ENCODE measurements at regions not wholly inside any gene's neighbourhood (a gene's known extent, or its start where the extent isn't known, plus 50 kb on each side); places are given as distances from the start of the nearest gene placed in this dataset.

DNA sequence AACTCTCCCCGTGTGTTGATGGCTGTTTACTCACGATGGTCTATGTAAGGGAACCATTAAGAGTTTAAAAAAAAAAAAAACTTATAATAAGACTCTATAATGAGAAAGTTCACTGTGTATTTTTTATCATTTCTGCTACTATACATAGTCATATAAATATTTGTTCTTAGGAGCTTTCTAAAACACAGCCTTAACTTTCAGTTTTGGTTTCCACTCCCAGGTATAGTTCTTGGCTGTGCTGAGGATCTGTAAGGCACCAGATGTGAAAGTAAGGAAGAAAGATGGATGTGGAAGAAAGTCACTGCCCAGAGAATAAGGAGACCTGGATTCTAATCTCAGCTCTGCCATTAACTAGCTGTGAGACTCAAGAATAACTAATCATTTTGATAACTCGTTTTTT, 101.9 kb upstream of the THBS1 start:
- POLR2A ChIA-PET: interaction anchor here (0.6 kb wide), 2 partner anchors 17 to 1526 kb away, joined by 3 read pairs; no protein-coding TSS in a partner anchor

DNA sequence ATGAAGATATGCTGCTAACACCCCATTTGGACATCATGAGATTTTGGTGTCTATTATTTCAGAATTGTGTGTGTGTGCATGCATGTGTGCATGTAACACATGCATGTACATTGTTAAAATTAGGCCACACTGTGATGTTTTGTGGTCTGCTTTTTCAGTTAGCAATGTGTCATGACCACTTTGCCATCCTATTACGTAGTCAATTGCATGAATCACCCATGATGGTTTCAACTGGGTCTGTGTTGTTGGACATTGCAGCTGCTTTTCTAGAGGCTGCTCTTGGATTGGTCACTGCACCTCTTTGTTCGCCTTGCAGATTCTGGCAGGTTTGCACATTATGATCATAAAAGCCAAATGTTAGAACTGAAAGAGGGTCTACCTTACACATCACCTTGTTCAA, 101.0 kb upstream of the THBS1 start:
- no peak for DNase-seq
- Histone ChIP-seq H3K4me3 (ENCODE audit: control insufficient read depth in 1 of 7, extremely low read depth in 1 of 7, insufficient read depth in 4 of 7, low read depth in 2 of 7, low read length in 6 of 7) (no peak overlapping the region), H3K4me1 (ENCODE audit: control extremely low read depth in 1 of 4, control insufficient read depth in 4 of 4, insufficient read depth in 4 of 4, low read length in 3 of 4) (no peaks in the 10 kb centered on the region), H3K36me3 (ENCODE audit: control insufficient read depth in 4 of 4, insufficient read depth in 4 of 4, low read length in 3 of 4) (no peaks in the 10 kb centered on the region), H3K27me3 (replicated peaks in 2 of 5; ENCODE audit: control insufficient read depth in 4 of 5, insufficient read depth in 5 of 5, low read length in 4 of 5) (no peaks in the 10 kb centered on the region), H3K9me3 (ENCODE audit: control extremely low read depth in 1 of 5, control insufficient read depth in 4 of 5, insufficient read depth in 2 of 5, low read depth in 1 of 5, low read length in 4 of 5) (no peaks in the 10 kb centered on the region), H3K27ac (ENCODE audit: insufficient read depth in 1 of 2, low read depth in 1 of 2, low read length in 2 of 2, poor library complexity in 1 of 2, severe bottlenecking in 2 of 2) (no peak overlapping the region)
- POLR2A ChIA-PET: no interaction called here
- WGBS (ENCODE audit: insufficient coverage): 100% methylated on average over 2 of the region's 2 CpGs
- CTCF ChIA-PET: no interaction called here

More for the DNA sequence above, 101.9 kb upstream of the THBS1 start:
- H3K27me3 ChIP-seq (replicated peaks in 2 of 5; ENCODE audit: control insufficient read depth in 4 of 5, insufficient read depth in 5 of 5, low read length in 4 of 5): no peaks in the 10 kb centered on the region
- 100% methylated on average over 1 of the region's 3 CpGs for WGBS (ENCODE audit: insufficient coverage)
- H3K4me3 ChIP-seq (ENCODE audit: control insufficient read depth in 1 of 7, extremely low read depth in 1 of 7, insufficient read depth in 4 of 7, low read depth in 2 of 7, low read length in 6 of 7): no peak overlapping the region
- CTCF ChIA-PET: interaction anchor here (1.4 kb wide), 1 partner anchor 101 kb away, joined by 3 read pairs; no protein-coding TSS in a partner anchor
- peak in 2 of 3 donors; percentile 16 to 39 for DNase-seq
- peaks cover 0 to 4% (median 0%) of the 10 kb centered on the region in 4 experiments for H3K4me1 ChIP-seq (ENCODE audit: control extremely low read depth in 1 of 4, control insufficient read depth in 4 of 4, insufficient read depth in 4 of 4, low read length in 3 of 4)
- H3K27ac ChIP-seq (ENCODE audit: insufficient read depth in 1 of 2, low read depth in 1 of 2, low read length in 2 of 2, poor library complexity in 1 of 2, severe bottlenecking in 2 of 2): no peak overlapping the region
- H3K9me3 ChIP-seq (ENCODE audit: control extremely low read depth in 1 of 5, control insufficient read depth in 4 of 5, insufficient read depth in 2 of 5, low read depth in 1 of 5, low read length in 4 of 5): no peaks in the 10 kb centered on the region
- no peaks in the 10 kb centered on the region for H3K36me3 ChIP-seq (ENCODE audit: control insufficient read depth in 4 of 4, insufficient read depth in 4 of 4, low read length in 3 of 4)

DNA sequence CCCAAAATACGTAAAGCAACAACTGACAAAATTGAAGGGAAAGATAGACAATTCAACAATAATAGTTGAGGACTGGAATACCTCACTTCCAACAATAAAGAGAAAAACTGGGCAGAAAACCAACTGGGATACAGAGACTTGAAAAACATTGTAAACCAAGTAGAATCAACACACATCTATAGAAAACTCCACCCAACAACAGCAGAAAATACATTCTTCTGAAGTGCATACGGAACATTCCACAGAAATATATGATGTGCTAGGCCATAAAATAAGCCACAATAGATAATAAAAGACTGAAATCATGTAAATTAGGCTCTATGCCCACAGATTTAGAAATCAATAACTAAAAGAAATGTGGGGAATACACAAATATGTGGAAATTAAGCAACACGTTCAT, 98.4 kb upstream of the THBS1 start:
- H3K27ac ChIP-seq (ENCODE audit: insufficient read depth in 1 of 2, low read depth in 1 of 2, low read length in 2 of 2, poor library complexity in 1 of 2, severe bottlenecking in 2 of 2): no peak overlapping the region
- no peak overlapping the region for H3K4me3 ChIP-seq (ENCODE audit: control insufficient read depth in 1 of 7, extremely low read depth in 1 of 7, insufficient read depth in 4 of 7, low read depth in 2 of 7, low read length in 6 of 7)
- no peak for DNase-seq
- ChIA-PET CTCF (no interaction called here), POLR2A (no interaction called here)
- H3K27me3 ChIP-seq (replicated peaks in 2 of 5; ENCODE audit: control insufficient read depth in 4 of 5, insufficient read depth in 5 of 5, low read length in 4 of 5): no peaks in the 10 kb centered on the region
- WGBS (ENCODE audit: insufficient coverage): no CpG with 5 or more reads among the region's 3 CpGs
- H3K9me3 ChIP-seq (ENCODE audit: control extremely low read depth in 1 of 5, control insufficient read depth in 4 of 5, insufficient read depth in 2 of 5, low read depth in 1 of 5, low read length in 4 of 5): no peaks in the 10 kb centered on the region
- no peaks in the 10 kb centered on the region for H3K36me3 ChIP-seq (ENCODE audit: control insufficient read depth in 4 of 4, insufficient read depth in 4 of 4, low read length in 3 of 4)
- H3K4me1 ChIP-seq (ENCODE audit: control extremely low read depth in 1 of 4, control insufficient read depth in 4 of 4, insufficient read depth in 4 of 4, low read length in 3 of 4): no peaks in the 10 kb centered on the region

DNA sequence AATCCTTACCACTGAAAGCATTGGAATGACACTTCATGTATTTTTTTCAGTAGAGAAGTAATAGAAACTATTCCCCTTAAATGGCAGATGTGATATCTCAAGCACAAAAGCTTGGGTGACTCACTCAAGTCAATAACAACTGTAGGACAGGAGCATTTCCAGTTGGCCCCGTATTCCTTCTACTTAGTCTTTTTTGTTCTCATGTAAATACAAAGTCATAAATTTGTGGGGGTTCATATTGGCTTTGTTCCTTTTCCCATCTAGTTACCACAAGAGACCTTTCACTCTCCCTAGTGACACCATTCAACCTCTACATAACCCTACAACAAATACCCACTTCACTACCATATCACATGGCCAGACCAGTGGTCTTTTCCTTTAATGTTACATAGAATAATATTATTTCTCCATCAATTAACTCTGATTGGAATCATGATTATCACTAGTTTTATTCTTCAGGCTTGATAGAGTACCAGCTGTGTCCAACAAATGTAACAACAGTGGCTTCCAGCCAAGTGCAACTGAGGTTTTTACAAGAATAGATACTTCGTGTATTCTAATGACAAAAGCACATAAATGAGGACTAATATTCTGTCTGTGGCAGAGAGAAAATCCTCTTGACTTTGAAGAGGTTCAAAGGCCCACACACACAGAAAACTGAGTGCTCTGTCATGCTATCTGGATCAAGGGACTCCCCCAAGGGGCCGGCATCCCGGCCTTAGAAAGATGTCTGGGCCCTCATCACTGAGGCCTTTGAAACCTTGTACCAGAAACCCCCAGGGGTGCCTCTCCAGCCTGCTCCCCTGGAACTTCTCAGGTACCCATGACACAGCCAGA, 94.0 kb upstream of the THBS1 start:
- WGBS (ENCODE audit: insufficient coverage): 100% methylated on average over 3 of the region's 4 CpGs
- DNase-seq: no peak
- H3K4me3 ChIP-seq (ENCODE audit: control insufficient read depth in 1 of 7, extremely low read depth in 1 of 7, insufficient read depth in 4 of 7, low read depth in 2 of 7, low read length in 6 of 7): no peak overlapping the region
- CTCF ChIA-PET: interaction anchor here (1.6 kb wide), 1 partner anchor 93 kb away, joined by 3 read pairs; no protein-coding TSS in a partner anchor
- H3K27me3 ChIP-seq (replicated peaks in 2 of 5; ENCODE audit: control insufficient read depth in 4 of 5, insufficient read depth in 5 of 5, low read length in 4 of 5): no peaks in the 10 kb centered on the region
- no peaks in the 10 kb centered on the region for H3K36me3 ChIP-seq (ENCODE audit: control insufficient read depth in 4 of 4, insufficient read depth in 4 of 4, low read length in 3 of 4)
- peaks cover 0 to 2% (median 0%) of the 10 kb centered on the region in 4 experiments for H3K4me1 ChIP-seq (ENCODE audit: control extremely low read depth in 1 of 4, control insufficient read depth in 4 of 4, insufficient read depth in 4 of 4, low read length in 3 of 4)
- no peak overlapping the region for H3K27ac ChIP-seq (ENCODE audit: insufficient read depth in 1 of 2, low read depth in 1 of 2, low read length in 2 of 2, poor library complexity in 1 of 2, severe bottlenecking in 2 of 2)
- POLR2A ChIA-PET: no interaction called here
- no peaks in the 10 kb centered on the region for H3K9me3 ChIP-seq (ENCODE audit: control extremely low read depth in 1 of 5, control insufficient read depth in 4 of 5, insufficient read depth in 2 of 5, low read depth in 1 of 5, low read length in 4 of 5)

DNA sequence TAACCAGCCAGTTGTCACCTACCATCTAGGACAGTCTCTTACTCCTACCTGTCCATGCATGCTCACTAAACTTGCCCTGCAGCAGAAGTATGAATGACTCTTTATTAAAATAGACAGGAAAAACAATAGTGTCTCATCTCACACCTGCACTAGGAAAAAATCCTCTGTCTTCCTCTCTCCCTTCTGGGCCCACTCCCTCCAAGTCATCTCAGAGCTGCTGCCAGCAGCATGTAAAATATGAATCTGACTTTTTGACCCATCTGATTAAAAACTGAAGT, 93.5 kb upstream of the THBS1 start:
- Histone ChIP-seq H3K4me1 (ENCODE audit: control extremely low read depth in 1 of 4, control insufficient read depth in 4 of 4, insufficient read depth in 4 of 4, low read length in 3 of 4) (peaks cover 0 to 2% (median 0%) of the 10 kb centered on the region in 4 experiments), H3K4me3 (ENCODE audit: control insufficient read depth in 1 of 7, extremely low read depth in 1 of 7, insufficient read depth in 4 of 7, low read depth in 2 of 7, low read length in 6 of 7) (no peak overlapping the region), H3K27ac (ENCODE audit: insufficient read depth in 1 of 2, low read depth in 1 of 2, low read length in 2 of 2, poor library complexity in 1 of 2, severe bottlenecking in 2 of 2) (no peak overlapping the region), H3K36me3 (ENCODE audit: control insufficient read depth in 4 of 4, insufficient read depth in 4 of 4, low read length in 3 of 4) (no peaks in the 10 kb centered on the region), H3K9me3 (ENCODE audit: control extremely low read depth in 1 of 5, control insufficient read depth in 4 of 5, insufficient read depth in 2 of 5, low read depth in 1 of 5, low read length in 4 of 5) (no peaks in the 10 kb centered on the region), H3K27me3 (replicated peaks in 2 of 5; ENCODE audit: control insufficient read depth in 4 of 5, insufficient read depth in 5 of 5, low read length in 4 of 5) (no peaks in the 10 kb centered on the region)
- DNase-seq: no peak
- ChIA-PET POLR2A (no interaction called here), CTCF (no interaction called here)

DNA sequence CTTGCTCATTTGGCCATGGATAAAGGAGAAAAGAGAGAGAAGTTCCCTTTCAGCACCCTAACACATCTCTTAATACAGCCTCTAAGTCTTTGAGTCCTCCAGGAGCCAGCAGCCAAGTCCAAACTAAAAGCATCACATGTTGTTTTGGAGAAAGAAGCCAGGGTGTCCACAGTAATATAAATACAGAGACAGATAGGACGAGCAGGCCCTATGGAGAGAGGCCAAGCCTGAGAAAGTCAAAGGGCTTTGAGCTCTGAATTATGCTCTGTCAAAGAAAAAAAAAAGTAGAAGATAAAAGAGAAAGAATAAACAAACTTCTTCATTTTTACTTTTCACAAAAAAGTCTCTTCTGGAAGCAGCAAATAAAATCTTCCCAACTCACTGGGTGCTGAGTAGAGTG, 92.4 kb upstream of the THBS1 start:
- ChIA-PET POLR2A (no interaction called here), CTCF (no interaction called here)
- Histone ChIP-seq H3K27me3 (replicated peaks in 2 of 5; ENCODE audit: control insufficient read depth in 4 of 5, insufficient read depth in 5 of 5, low read length in 4 of 5) (no peaks in the 10 kb centered on the region), H3K36me3 (ENCODE audit: control insufficient read depth in 4 of 4, insufficient read depth in 4 of 4, low read length in 3 of 4) (no peaks in the 10 kb centered on the region), H3K4me3 (ENCODE audit: control insufficient read depth in 1 of 7, extremely low read depth in 1 of 7, insufficient read depth in 4 of 7, low read depth in 2 of 7, low read length in 6 of 7) (no peak overlapping the region), H3K4me1 (ENCODE audit: control extremely low read depth in 1 of 4, control insufficient read depth in 4 of 4, insufficient read depth in 4 of 4, low read length in 3 of 4) (peaks cover 0 to 2% (median 0%) of the 10 kb centered on the region in 4 experiments), H3K27ac (ENCODE audit: insufficient read depth in 1 of 2, low read depth in 1 of 2, low read length in 2 of 2, poor library complexity in 1 of 2, severe bottlenecking in 2 of 2) (no peak overlapping the region), H3K9me3 (ENCODE audit: control extremely low read depth in 1 of 5, control insufficient read depth in 4 of 5, insufficient read depth in 2 of 5, low read depth in 1 of 5, low read length in 4 of 5) (no peaks in the 10 kb centered on the region)
- WGBS (ENCODE audit: insufficient coverage): no CpG with 5 or more reads among the region's 1 CpG
- no peak for DNase-seq

DNA sequence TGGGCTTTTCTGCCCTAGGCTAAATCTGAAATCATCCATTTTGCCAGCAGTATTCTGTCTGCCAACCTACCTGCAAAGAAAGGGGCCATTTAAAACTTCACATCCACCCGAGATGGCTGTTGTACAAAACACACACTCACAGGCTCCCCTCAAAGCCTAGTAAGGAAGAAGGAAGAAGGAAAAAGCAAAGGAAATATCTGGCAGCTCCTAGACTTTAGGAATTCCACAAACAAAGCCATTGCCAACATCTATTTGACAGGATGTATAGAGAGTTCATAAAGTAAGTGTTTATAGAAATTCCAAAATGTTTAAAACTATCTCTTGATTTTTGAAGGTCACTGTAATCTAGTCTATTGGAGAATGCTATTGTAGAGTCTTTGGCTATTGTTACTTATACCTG, 91.9 kb upstream of the THBS1 start:
- Histone ChIP-seq H3K4me3 (ENCODE audit: control insufficient read depth in 1 of 7, extremely low read depth in 1 of 7, insufficient read depth in 4 of 7, low read depth in 2 of 7, low read length in 6 of 7) (no peak overlapping the region), H3K27ac (ENCODE audit: insufficient read depth in 1 of 2, low read depth in 1 of 2, low read length in 2 of 2, poor library complexity in 1 of 2, severe bottlenecking in 2 of 2) (no peak overlapping the region), H3K4me1 (ENCODE audit: control extremely low read depth in 1 of 4, control insufficient read depth in 4 of 4, insufficient read depth in 4 of 4, low read length in 3 of 4) (peaks cover 0 to 2% (median 0%) of the 10 kb centered on the region in 4 experiments), H3K9me3 (ENCODE audit: control extremely low read depth in 1 of 5, control insufficient read depth in 4 of 5, insufficient read depth in 2 of 5, low read depth in 1 of 5, low read length in 4 of 5) (no peaks in the 10 kb centered on the region), H3K36me3 (ENCODE audit: control insufficient read depth in 4 of 4, insufficient read depth in 4 of 4, low read length in 3 of 4) (no peaks in the 10 kb centered on the region), H3K27me3 (replicated peaks in 2 of 5; ENCODE audit: control insufficient read depth in 4 of 5, insufficient read depth in 5 of 5, low read length in 4 of 5) (no peaks in the 10 kb centered on the region)
- no CpG with 5 or more reads among the region's 1 CpG for WGBS (ENCODE audit: insufficient coverage)
- DNase-seq: no peak
- ChIA-PET CTCF (no interaction called here), POLR2A (no interaction called here)
